A549 (cell line): ENCODE measurements at regions not wholly inside any gene's neighbourhood (a gene's known extent, or its start where the extent isn't known, plus 50 kb on each side); places are given as distances from the start of the nearest gene placed in this dataset.
"Not testable (repeated sequence)": the region's sequence is repeated elsewhere in the genome, so short reads cannot be mapped to it uniquely, and the experiment has no call there.

Experiments
- ATAC-seq, 2 experiments: fragments of 200-7000 bp in 1 of 2; fragments of >200 bp in 1 of 2; cut with Nextera tagmentation in 1 of 2; cut with Tn5 transposase in 1 of 2; 3 replicates each; pipeline versions ENCODE4 v1.8.0 to v1.9.1; 2018 to 2020; ENCODE audit warnings: mild to moderate bottlenecking in 1 of 2, moderate library complexity in 1 of 2
- CTCF ChIA-PET: fragments of 300-600 bp; sonication (Branson Sonifier 250); formaldehyde crosslinking; extraction: SDS; loops from one replicate; lab custom pipeline; 2021; ENCODE audit warnings: antibody characterized with exemption, inconsistent platforms; lab: Yijun Ruan, JAX
- POLR2A ChIA-PET: fragments of 350-600 bp; formaldehyde crosslinking; extraction: SDS; loops from one replicate; lab custom pipeline; 2021; ENCODE audit warnings: antibody characterized with exemption, inconsistent platforms; lab: Yijun Ruan, JAX
- DNase-seq, 2 experiments: peaks; one replicate each; pipeline versions ENCODE4 v3.0.0 to v3.0.0-alpha.2; 2011 to 2016; ENCODE audit warnings: low read depth in 1 of 2, low spot score in 1 of 2
- FAIRE-seq: peaks from 2 replicates; lab custom pipeline; 2011; peaks lifted over from hg19 to GRCh38; lab: Jason Lieb, UNC
- H3K27ac ChIP-seq, 2 experiments: fragments of >200 bp; sonication (Bioruptor Twin); formaldehyde crosslinking; 3 replicates each; pipeline ENCODE4 v1.5.1; 2016 to 2017
- H3K4me1 ChIP-seq: fragments of >200 bp; sonication (Bioruptor Twin); formaldehyde crosslinking; 3 replicates; pipeline ENCODE4 v1.6.1; 2016
- H3K4me2 ChIP-seq: fragments of >200 bp; sonication (Bioruptor Twin); formaldehyde crosslinking; 3 replicates; pipeline ENCODE4 v1.6.1; 2016
- H3K4me3 ChIP-seq: fragments of >200 bp; sonication (Bioruptor Twin); formaldehyde crosslinking; 3 replicates; pipeline ENCODE4 v1.5.1; 2016
- H3K9me3 ChIP-seq: fragments of >200 bp; sonication (Bioruptor Twin); formaldehyde crosslinking; 3 replicates; pipeline ENCODE4 v1.6.1; 2016
- BHLHE40 ChIP-seq: IDR thresholded peaks from 2 replicates; pipeline ENCODE4 v1.6.1; 2012; ENCODE audit warnings: low read depth, low read length, inconsistent platforms
- CBX2 ChIP-seq: fragments of 200-600 bp; sonication (generic); IDR thresholded peaks from 2 replicates; pipeline ENCODE4 v1.6.1; 2016; ENCODE audit warnings: low read depth, mild to moderate bottlenecking, borderline replicate concordance
- CEBPB ChIP-seq, 2 experiments: fragments of >200 bp in 1 of 2; sonication (Bioruptor Twin) in 1 of 2; formaldehyde crosslinking in 1 of 2; IDR thresholded peaks; 2 replicates each; pipeline ENCODE4 v1.6.1; 2012 to 2016
- CHD4 ChIP-seq: fragments of 200-600 bp; sonication (generic); IDR thresholded peaks from 2 replicates; pipeline ENCODE4 v1.6.1; 2016; ENCODE audit warnings: antibody characterized with exemption, mild to moderate bottlenecking, borderline replicate concordance
- EHMT2 ChIP-seq: fragments of 200-600 bp; sonication (generic); IDR thresholded peaks from 2 replicates; pipeline ENCODE4 v1.6.1; 2016; ENCODE audit warnings: antibody characterized with exemption, low read depth, mild to moderate bottlenecking, moderate library complexity
- ESRRA ChIP-seq: fragments of 150-350 bp; IDR thresholded peaks from 2 replicates; pipeline ENCODE4 v1.6.1; 2014; ENCODE audit warnings: mild to moderate bottlenecking, low read length, borderline replicate concordance
- GATA3 ChIP-seq: IDR thresholded peaks from 2 replicates; pipeline ENCODE4 v1.6.1; 2012; ENCODE audit warnings: borderline replicate concordance
- HEYL ChIP-seq: fragments of 250-450 bp; sonication (Bioruptor Pico); IDR thresholded peaks from 2 replicates; pipeline ENCODE4 v1.8.0; 2021; ENCODE audit warnings: mild to moderate bottlenecking, moderate library complexity
- HOXB13 ChIP-seq: fragments of 250-450 bp; sonication (Bioruptor Pico); IDR thresholded peaks from 2 replicates; pipeline ENCODE4 v1.5.0; 2020; ENCODE audit warnings: low read depth, mild to moderate bottlenecking, moderate library complexity
- HOXB5 ChIP-seq: fragments of 250-450 bp; sonication (Bioruptor Pico); IDR thresholded peaks from 2 replicates; pipeline ENCODE4 v1.5.0; 2020; ENCODE audit warnings: mild to moderate bottlenecking, moderate library complexity
- KDM1A ChIP-seq: fragments of 200-600 bp; sonication (generic); IDR thresholded peaks from 2 replicates; pipeline ENCODE4 v1.6.1; 2016; ENCODE audit warnings: low read depth, mild to moderate bottlenecking
- MAZ ChIP-seq: fragments of 150-350 bp; IDR thresholded peaks from 2 replicates; pipeline ENCODE4 v1.6.1; 2014; ENCODE audit warnings: antibody characterized with exemption, low read depth, low read length, borderline replicate concordance
- POLR2A ChIP-seq: IDR thresholded peaks from 2 replicates; pipeline ENCODE4 v1.6.1; 2012; ENCODE audit warnings: mild to moderate bottlenecking, low read length
- RAD21 ChIP-seq, 2 experiments: fragments of >200 bp in 1 of 2; sonication (Bioruptor Twin) in 1 of 2; formaldehyde crosslinking in 1 of 2; IDR thresholded peaks in 1 of 2; conservative IDR thresholded peaks in 1 of 2; 2 replicates in 1 of 2; 3 replicates in 1 of 2; pipeline ENCODE4 v1.6.1; 2012 to 2018; ENCODE audit warnings: inconsistent platforms in 1 of 2
- RARB ChIP-seq: fragments of 250-450 bp; sonication (Bioruptor Pico); IDR thresholded peaks from 2 replicates; pipeline ENCODE4 v1.8.0; 2021; ENCODE audit warnings: mild to moderate bottlenecking, moderate library complexity
- RFX5 ChIP-seq: fragments of 450-650 bp; IDR thresholded peaks from 2 replicates; pipeline ENCODE4 v1.7.1; 2014; ENCODE audit warnings: antibody characterized with exemption, mild to moderate bottlenecking, moderate library complexity
- RNF2 ChIP-seq: fragments of 200-600 bp; sonication (generic); IDR thresholded peaks from 2 replicates; pipeline ENCODE4 v1.6.1; 2016; ENCODE audit warnings: low read depth, mild to moderate bottlenecking, antibody characterized with exemption, moderate library complexity, borderline replicate concordance
- SMC3 ChIP-seq: fragments of >200 bp; sonication (Bioruptor Twin); formaldehyde crosslinking; IDR thresholded peaks from 3 replicates; pipeline ENCODE4 v1.6.1; 2018; ENCODE audit warnings: inconsistent platforms
- SREBF2 ChIP-seq: fragments of 450-650 bp; IDR thresholded peaks from 2 replicates; pipeline ENCODE4 v1.6.1; 2014; ENCODE audit warnings: mild to moderate bottlenecking, moderate library complexity
- TFCP2L1 ChIP-seq: fragments of 250-450 bp; sonication (Bioruptor Pico); IDR thresholded peaks from 2 replicates; pipeline ENCODE4 v1.5.0; 2021; ENCODE audit warnings: mild to moderate bottlenecking
- WGBS: methylation state at CpG from one replicate; pipeline ENCODE4 v1.1.6; 2017; ENCODE audit errors: missing lambda C conversion rate; 5-methylcytosine and 5-hydroxymethylcytosine counted together
- TF ChIP-seq, protein P1 (sequence below): IDR thresholded peaks from 2 replicates; pipeline ENCODE4 v1.6.1; 2012; ENCODE audit warnings: low read depth, borderline replicate concordance
- TF ChIP-seq, protein P2 (sequence below): fragments of 250-450 bp; sonication (Bioruptor Pico); IDR thresholded peaks from 2 replicates; pipeline ENCODE4 v1.5.0; 2020; ENCODE audit warnings: low read depth, mild to moderate bottlenecking, moderate library complexity
- TF ChIP-seq, protein P3 (sequence below): fragments of >200 bp; sonication (Bioruptor Twin); formaldehyde crosslinking; IDR thresholded peaks from 3 replicates; pipeline ENCODE4 v1.5.1; 2016
- TF ChIP-seq, protein P4 (sequence below): fragments of >200 bp; sonication (Bioruptor Twin); formaldehyde crosslinking; IDR thresholded peaks from 2 replicates; pipeline ENCODE4 v1.6.1; 2016
- TF ChIP-seq, protein P5 (sequence below): IDR thresholded peaks from 2 replicates; pipeline ENCODE4 v1.6.1; 2012

DNA sequence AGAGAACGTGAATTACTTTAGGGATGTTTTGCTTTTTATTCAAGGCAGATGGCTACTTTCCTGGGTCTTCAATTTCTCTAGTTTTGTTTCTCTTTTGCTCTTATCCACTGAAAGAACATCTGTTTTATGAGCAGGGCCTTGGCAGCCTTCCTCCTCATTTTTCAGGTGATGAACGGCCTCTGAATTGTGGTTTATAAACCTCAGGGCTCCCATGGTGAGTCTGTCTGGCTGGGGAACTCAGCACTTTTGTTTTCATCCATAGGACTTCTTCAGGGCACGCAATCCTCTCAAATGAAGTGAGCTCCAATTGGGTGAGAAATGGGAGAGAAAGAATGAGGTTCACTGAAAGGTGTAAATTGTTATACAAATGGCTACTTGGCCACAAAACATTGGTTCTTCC, 186.4 kb upstream of the ERCC4 start:
- ChIA-PET CTCF (interaction anchor here (0.9 kb wide), 1 partner anchor 9 kb away, joined by 3 read pairs; no protein-coding TSS in a partner anchor), POLR2A (no interaction called here)
- DNase-seq, result no peak
- H3K4me3 ChIP-seq, result no peak overlapping the region
- no peak overlapping the region for H3K4me2 ChIP-seq
- WGBS, result 3% methylated on average over 3 of the region's 3 CpGs
- H3K27ac ChIP-seq, result no peak overlapping the region
- TF ChIP-seq MAZ, result no peak
- TF ChIP-seq CBX2, result no peak
- TF ChIP-seq, all 56 proteins: peak for 0
- Histone ChIP-seq H3K9me3 (no peaks in the 10 kb centered on the region; the same call in 2 of the 3 replicates), H3K4me1 (no peaks in the 10 kb centered on the region)
- ATAC-seq (no peak), FAIRE-seq (no peak)

DNA sequence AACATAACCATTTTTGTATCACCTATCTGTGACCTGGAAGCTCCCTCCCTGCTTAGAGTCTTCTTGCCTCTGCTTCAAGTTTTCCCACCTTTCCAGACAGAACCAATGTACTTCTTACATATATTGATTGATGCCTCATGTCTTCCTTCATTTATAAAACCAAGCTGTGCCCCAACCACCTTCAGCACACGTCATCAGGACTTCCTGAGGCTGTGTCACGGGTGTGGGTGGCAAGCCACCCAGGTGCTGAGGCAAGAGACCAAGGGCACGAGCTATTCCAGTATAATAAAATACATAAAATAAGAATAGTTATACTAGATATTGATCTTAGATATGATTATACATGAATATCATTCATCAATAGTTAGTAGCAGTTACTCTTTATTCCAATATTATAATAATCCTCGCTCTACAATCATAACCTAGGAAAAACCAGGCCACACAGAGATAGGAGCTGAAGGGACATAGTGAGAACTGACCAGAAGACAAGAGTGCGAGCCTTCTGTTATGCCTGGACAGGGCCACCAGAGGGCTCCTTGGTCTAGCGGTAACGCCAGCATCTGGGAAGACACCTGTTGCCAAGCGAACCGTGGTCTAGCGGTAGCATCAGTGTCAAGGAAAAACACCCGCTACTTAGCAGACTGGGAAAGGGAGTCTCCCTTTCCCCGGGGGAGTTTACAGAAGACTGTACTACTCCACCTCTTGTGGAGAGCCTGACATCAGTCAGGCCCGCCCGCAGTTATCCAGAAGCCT, 180.2 kb upstream of the ERCC4 start:
- POLR2A ChIA-PET, H3K27ac ChIP-seq, H3K4me2 ChIP-seq: not testable (repeated sequence)
- TF ChIP-seq RAD21 (conservative IDR thresholded peaks at IDR 0.05 in 1 of 2, IDR thresholded peaks at IDR 0.05 in 1 of 2), result peak; percentile 11 to 28; a peak in 2 of 5 replicates
- TF ChIP-seq, all 56 proteins: peak for 1; not testable (repeated sequence) for 55
- H3K9me3 ChIP-seq, CTCF ChIA-PET, ATAC-seq, H3K4me1 ChIP-seq, H3K4me3 ChIP-seq, FAIRE-seq: not testable (repeated sequence)
- DNase-seq, result peak in 1 of 2 experiments; percentile 7
- 20% methylated on average over 14 of the region's 14 CpGs for WGBS

DNA sequence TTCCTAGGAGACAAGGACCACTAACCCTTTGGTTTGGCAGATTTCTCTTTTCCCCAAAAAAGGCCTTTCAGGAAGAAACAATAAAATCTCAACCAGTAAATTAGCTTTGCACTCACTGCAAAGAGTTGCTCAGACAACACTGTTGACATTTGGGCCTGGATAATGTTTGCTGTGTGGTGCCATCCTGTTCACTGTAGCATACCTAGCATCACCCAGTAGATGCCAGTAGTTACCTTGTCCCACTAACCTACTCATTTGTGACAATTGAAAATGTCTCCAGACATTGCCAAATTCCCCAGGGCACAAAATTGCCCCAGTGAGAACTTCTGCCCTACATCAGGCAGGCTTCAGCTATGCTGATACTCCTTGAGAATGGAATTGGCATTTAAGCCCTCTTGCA, 177.0 kb upstream of the ERCC4 start:
- no peak for TF ChIP-seq RAD21 (conservative IDR thresholded peaks at IDR 0.05 in 1 of 2, IDR thresholded peaks at IDR 0.05 in 1 of 2)
- no peak for TF ChIP-seq RFX5
- TF ChIP-seq RNF2, result no peak
- no peak for TF ChIP-seq KDM1A
- TF ChIP-seq, protein P1, sequence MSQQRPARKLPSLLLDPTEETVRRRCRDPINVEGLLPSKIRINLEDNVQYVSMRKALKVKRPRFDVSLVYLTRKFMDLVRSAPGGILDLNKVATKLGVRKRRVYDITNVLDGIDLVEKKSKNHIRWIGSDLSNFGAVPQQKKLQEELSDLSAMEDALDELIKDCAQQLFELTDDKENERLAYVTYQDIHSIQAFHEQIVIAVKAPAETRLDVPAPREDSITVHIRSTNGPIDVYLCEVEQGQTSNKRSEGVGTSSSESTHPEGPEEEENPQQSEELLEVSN, result no peak
- no peak for TF ChIP-seq GATA3
- no peak for TF ChIP-seq CHD4
- TF ChIP-seq POLR2A, result no peak
- no peak for DNase-seq
- no peak for ATAC-seq
- no peak overlapping the region for H3K4me3 ChIP-seq
- no peak overlapping the region for H3K27ac ChIP-seq
- POLR2A ChIA-PET, result no interaction called here
- FAIRE-seq, result no peak
- CTCF ChIA-PET, result no interaction called here
- peaks cover 6% of the 10 kb centered on the region; the same call in 1 of the 3 replicates for H3K9me3 ChIP-seq
- no peak overlapping the region for H3K4me2 ChIP-seq
- no peaks in the 10 kb centered on the region for H3K4me1 ChIP-seq

DNA sequence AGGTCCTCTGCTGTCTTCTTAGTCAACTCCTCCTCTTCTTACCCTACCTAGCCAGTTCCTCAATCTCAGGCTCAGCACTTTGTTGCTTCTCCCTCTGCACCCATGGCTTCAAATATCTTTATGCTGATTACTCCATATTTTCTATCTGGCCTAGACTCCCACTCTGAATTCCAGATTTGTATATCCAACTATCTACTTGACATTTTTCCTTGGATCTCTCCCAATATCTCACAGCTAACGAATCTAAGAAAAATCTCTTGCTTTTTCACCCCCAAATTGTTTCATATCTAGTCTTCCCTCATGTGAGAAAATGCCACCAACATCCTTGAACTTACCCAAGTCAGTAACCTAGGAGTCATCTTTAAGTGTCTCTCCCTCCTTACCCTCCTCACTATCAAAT, 176.4 kb upstream of the ERCC4 start:
- Histone ChIP-seq H3K27ac (no peak overlapping the region), H3K4me3 (no peak overlapping the region), H3K4me2 (no peak overlapping the region), H3K4me1 (no peaks in the 10 kb centered on the region), H3K9me3 (peaks cover 6% of the 10 kb centered on the region; the same call in 1 of the 3 replicates)
- ChIA-PET CTCF (interaction anchor here (0.7 kb wide), 1 partner anchor 12 kb away, joined by 3 read pairs; no protein-coding TSS in a partner anchor), POLR2A (no interaction called here)
- FAIRE-seq (no peak), ATAC-seq (no peak), DNase-seq (no peak)
- 0% methylated on average over 1 of the region's 1 CpG for WGBS
- no peak for TF ChIP-seq HOXB5 (CRISPR knock-in tag)
- no peak for TF ChIP-seq ESRRA
- TF ChIP-seq EHMT2, result no peak
- no peak for TF ChIP-seq RARB
- TF ChIP-seq, protein P2, sequence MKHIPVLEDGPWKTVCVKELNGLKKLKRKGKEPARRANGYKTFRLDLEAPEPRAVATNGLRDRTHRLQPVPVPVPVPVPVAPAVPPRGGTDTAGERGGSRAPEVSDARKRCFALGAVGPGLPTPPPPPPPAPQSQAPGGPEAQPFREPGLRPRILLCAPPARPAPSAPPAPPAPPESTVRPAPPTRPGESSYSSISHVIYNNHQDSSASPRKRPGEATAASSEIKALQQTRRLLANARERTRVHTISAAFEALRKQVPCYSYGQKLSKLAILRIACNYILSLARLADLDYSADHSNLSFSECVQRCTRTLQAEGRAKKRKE, result no peak
- TF ChIP-seq, protein P3, sequence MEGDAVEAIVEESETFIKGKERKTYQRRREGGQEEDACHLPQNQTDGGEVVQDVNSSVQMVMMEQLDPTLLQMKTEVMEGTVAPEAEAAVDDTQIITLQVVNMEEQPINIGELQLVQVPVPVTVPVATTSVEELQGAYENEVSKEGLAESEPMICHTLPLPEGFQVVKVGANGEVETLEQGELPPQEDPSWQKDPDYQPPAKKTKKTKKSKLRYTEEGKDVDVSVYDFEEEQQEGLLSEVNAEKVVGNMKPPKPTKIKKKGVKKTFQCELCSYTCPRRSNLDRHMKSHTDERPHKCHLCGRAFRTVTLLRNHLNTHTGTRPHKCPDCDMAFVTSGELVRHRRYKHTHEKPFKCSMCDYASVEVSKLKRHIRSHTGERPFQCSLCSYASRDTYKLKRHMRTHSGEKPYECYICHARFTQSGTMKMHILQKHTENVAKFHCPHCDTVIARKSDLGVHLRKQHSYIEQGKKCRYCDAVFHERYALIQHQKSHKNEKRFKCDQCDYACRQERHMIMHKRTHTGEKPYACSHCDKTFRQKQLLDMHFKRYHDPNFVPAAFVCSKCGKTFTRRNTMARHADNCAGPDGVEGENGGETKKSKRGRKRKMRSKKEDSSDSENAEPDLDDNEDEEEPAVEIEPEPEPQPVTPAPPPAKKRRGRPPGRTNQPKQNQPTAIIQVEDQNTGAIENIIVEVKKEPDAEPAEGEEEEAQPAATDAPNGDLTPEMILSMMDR, result no peak
- TF ChIP-seq, protein P4, sequence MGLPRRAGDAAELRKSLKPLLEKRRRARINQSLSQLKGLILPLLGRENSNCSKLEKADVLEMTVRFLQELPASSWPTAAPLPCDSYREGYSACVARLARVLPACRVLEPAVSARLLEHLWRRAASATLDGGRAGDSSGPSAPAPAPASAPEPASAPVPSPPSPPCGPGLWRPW, result no peak
- TF ChIP-seq, protein P5, sequence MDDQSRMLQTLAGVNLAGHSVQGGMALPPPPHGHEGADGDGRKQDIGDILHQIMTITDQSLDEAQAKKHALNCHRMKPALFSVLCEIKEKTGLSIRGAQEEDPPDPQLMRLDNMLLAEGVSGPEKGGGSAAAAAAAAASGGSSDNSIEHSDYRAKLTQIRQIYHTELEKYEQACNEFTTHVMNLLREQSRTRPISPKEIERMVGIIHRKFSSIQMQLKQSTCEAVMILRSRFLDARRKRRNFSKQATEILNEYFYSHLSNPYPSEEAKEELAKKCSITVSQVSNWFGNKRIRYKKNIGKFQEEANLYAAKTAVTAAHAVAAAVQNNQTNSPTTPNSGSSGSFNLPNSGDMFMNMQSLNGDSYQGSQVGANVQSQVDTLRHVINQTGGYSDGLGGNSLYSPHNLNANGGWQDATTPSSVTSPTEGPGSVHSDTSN, result no peak
- TF ChIP-seq BHLHE40, result no peak
- no peak for TF ChIP-seq SREBF2
- no peak for TF ChIP-seq CEBPB (IDR thresholded peaks at IDR 0.05)
- TF ChIP-seq TFCP2L1, result no peak
- no peak for TF ChIP-seq SMC3
- TF ChIP-seq, protein P1, result no peak
- TF ChIP-seq HEYL (CRISPR knock-in tag), result no peak
- no peak for TF ChIP-seq HOXB13 (CRISPR knock-in tag)
